SHP77 treated with DMSO at 0.1 percent for 48 hours (cell line): ENCODE measurements at regions not wholly inside any gene's neighbourhood (a gene's known extent, or its start where the extent isn't known, plus 50 kb on each side); places are given as distances from the start of the nearest gene placed in this dataset.
"Not testable (repeated sequence)": the region's sequence is repeated elsewhere in the genome, so short reads cannot be mapped to it uniquely, and the experiment has no call there.

ENCODE experiments used
- DNase-seq: peaks from one replicate; lab custom pipeline; 2025; lab: John Stamatoyannopoulos, UW

DNA sequence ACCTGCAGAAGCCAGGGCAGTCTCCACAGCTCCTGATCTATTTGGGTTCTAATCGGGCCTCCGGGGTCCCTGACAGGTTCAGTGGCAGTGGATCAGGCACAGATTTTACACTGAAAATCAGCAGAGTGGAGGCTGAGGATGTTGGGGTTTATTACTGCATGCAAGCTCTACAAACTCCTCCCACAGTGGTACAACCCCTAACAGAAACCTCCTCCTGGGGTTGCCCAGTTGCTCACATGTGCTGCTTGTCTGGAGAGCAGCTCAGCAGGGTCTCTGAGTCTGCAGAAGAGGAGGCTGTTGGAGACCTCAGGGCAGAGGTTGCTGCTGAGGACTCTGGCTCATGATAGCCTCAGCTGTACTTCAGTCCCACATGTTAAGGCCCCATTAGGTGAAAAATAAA is 1269.1 kb downstream of the RPIA start:
- DNase-seq, result not testable (repeated sequence)

DNA sequence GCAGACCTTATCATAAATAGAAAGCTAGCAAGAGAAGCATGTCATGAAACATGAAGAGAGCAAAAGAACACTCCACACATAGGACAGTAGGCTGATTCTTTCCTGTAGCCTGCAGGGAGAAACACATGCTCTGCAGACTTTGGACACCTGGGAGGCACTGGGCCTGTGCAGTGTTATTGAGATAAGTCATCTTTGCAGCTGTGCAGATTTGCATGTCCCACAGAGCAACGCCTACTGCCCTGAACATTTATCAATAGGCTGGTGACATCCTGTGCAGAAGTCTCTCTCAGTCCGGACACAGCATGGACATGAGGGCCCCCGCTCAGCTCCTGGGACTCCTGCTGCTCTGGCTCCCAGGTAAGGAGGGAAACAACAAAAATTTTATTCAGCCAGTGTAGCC is 1277.1 kb downstream of the RPIA start:
- DNase-seq, result not testable (repeated sequence)

DNA sequence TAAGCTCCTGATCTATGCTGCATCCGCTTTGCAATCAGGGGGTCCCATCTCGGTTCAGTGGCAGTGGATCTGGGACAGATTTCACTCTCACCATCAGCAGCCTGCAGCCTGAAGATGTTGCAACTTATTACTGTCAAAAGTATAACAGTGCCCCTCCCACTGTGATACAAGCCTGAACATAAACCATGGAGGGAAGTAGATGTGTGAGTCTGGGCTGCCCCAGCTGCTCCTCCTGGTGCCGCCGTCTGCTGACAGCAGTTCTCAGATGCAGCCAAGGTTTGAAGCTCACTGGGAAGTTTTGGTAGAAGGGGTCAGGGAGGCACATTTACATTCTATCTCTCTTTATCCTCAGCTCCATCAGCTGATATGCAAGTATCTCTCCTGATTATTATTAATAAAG is 1277.7 kb downstream of the RPIA start:
- not testable (repeated sequence) for DNase-seq

DNA sequence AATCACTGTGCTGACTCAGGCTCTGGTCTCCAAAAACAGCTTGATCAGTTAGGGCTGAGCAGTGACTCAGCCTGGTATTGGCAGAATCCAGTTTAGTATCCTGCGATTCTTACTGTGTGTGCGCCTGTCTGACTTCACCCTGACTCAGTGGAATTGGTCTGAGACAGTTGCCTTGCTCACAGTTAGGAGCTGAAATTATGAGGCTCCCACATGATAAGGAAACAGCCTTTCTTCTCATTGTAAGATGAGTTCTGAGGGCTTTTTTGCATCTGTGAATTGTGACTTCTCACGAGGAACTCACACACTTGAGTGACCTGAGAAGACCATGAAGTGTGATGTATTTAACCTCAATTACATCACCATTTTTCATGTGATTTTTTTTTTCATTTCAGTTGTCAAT is 1282.4 kb downstream of the RPIA start:
- DNase-seq, result not testable (repeated sequence)

DNA sequence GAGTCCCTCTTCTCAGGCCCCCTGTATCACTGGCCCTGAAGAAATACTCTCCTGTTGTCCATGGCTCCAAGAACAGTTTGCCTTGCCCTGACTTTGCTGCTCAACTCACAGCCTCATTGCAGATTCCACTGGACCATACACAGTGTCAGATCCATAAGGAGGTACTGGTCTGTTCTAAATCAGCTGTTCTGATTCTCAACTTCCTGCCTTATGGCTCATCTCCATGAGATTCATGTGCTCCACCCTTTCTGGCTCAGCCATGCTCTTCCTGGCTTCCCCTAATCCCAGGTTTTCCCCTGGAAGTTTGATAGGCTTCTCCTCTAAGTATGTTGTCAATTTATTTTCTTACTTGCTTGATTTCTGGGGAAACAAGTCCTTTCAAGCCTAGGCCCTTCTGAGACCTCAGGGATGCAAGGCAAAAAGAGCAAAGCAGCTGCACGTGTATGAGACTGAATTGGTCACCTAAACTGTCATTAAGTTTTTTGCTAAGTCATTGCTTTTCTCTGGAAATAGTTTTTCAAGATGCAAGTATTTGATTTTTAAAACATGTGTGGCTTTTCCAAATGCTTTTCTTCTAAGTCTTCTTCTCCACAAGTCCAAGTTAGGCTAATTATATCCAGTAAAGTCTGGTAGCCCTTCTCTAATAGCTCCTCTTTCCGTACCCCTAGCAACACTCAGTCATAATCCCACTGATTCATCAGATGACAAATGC is 1288.5 kb downstream of the RPIA start:
- DNase-seq, result not testable (repeated sequence)

DNA sequence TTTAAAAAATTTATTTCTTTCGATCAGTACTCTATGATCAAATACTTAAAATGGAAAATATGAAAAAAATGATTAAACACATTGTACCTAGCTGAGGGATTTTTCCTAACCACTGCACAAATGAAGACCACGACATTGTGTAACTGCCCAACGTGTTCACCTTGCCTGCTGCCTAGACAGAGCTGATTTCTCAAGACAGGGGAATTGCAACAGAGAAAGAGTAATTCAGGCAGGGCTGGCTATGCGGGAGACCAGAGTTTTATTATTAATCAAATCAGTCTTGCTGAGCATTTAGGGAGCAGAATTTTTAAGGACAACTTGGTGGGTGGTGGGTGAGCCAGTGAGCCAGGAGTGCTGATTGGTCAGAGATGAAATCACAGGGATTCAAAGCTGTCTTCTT is 1290.8 kb downstream of the RPIA start:
- DNase-seq, result not testable (repeated sequence)

DNA sequence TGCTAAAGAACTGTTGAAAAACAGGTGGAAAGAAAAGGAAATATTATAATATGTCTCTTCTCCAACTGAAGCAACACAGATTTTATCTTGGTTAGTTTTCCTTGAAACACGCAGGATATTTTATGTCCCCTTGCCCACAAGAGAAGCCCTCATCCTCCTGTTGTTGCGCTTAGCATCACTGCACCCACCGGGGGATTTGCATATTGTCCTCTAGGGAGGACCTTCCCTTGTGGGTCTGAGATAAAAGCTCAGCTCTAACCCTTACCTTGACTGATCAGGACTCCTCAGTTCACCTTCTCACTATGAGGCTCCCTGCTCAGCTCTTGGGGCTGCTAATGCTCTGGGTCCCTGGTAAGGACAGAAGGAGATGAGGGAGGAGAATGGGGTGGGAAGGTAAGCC is 1294.2 kb downstream of the RPIA start:
- DNase-seq, result not testable (repeated sequence)

DNA sequence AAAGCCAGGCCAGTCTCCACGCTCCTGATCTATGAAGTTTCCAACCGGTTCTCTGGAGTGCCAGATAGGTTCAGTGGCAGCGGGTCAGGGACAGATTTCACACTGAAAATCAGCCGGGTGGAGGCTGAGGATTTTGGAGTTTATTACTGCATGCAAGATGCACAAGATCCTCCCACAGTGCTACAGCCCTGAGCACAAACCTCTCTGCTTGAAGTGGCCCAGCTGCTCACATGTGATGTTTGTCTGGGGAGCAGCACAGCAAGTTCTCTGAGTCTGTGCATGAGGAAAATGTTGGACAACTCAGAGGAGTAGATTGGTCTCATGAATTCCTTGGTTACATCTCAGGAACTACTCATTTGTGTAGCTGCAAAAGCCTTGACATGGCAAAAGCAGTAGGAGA is 1295.1 kb downstream of the RPIA start:
- not testable (repeated sequence) for DNase-seq

DNA sequence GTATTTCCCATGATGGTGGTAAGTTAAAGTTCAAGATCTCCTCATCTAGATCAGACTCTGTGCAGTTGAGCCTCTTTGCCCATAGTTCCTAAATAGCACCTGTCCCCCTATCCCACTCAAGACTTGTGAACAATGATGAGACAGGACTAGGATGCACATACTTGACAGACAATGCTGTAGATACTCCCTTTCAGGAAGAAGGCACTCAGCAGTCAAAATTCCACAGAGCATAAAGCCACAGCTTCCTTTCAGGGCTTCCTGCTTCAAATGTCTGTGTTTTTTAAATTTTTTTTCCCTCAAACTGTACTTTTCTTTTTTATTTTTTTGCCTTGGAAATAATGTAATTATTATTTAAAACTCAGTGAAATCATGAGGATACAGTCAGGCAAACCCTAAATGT is 1305.3 kb downstream of the RPIA start:
- not testable (repeated sequence) for DNase-seq

DNA sequence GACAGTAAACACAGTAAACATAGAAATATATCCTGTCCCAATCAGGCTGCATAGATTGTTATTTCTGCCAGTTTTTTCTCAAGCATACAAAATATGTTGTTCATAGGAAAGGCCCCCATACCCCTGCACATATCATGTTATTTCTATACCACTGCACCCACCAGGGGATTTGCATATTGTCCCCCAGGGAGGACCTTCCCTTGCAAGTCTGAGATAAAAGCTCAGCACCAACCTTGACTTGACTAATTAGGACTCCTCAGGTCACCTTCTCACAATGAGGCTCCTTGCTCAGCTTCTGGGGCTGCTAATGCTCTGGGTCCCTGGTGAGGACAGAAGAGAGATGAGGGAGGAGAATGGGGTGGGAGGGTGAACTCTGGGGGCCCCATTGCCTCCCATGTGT is 1313.1 kb downstream of the RPIA start:
- DNase-seq, result not testable (repeated sequence)

DNA sequence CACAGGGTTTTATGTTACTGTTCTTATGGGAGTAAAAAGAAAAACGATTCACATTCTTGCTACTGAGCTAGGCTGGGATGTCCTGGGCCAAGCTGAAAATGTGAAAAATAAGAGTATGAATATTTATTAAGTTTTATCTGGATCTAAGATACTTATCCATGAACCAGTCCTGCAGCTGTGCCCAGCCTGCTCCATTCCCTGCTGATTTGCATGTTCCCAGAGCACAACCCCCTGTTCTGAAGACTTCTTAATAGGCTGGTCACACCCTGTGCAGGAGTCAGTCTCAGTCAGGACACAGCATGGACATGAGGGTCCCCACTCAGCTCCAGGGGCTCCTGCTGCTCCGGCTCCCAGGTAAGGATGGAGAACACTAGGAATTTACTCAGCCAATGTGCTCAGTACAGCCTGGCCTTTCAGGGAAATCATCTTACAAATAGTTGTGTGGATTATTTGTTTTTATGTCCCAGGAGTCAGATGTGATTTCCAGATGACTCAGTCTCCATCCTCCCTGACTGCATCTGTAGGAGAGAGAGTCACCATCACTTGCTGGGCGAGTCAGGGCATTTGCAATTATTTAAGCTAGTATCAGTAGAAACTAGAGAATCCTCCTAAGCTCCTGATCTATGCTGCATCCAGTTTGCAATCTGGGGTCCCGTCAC is 1319.1 kb downstream of the RPIA start:
- not testable (repeated sequence) for DNase-seq

DNA sequence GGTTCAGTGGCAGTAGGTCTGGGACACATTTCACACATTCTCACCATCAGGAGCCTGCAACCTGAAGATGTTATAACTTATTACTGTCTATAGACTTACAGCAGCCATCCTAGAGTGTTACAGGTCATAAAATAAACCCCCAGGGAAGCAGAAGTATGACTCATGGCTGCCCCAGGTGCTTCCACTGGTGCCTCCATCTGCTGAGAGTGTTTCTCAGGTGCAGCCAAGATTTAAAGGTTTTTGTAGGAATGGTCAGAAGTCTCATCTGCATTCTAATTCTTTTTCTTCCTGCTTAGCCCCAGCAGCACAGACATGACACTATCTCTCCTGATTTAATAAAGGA is 1319.6 kb downstream of the RPIA start:
- DNase-seq, result not testable (repeated sequence)

DNA sequence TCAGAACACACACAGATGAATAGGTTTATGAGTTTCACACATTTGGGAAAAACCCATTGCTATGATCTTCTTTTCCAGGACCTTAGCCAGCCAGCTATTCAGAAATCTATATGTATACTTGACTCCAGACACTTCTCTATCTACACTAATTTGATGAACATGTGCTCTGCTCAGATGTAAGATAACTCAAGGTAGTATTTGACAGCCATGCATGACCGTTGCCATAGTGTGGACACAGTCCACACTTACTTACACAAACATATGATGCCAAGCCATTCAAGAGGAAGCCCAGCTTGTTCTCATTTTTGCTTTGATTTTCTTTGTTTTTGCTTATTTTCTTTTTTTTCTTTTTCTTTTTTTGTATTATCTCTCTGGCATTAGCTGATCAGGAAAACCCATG is 1328.4 kb downstream of the RPIA start:
- not testable (repeated sequence) for DNase-seq

DNA sequence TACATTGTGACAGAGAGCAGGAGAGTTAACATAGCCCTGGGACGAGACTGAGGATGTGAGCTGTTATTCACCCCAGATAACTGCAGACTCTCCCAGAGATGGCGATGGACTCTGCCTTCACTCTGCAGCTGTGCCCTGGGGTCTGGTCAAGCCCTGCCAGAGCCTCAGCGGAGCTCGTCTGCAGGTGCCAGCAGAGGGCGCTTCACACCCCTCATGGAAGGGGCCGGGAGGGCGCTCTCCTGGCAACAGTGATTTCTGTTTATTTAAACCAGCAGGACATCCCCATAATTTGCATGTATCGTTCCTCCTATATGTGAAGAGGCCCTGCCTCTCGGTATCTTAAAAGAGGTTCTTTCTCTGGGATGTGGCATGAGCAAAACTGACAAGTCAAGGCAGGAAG is 1329.8 kb downstream of the RPIA start:
- not testable (repeated sequence) for DNase-seq

DNA sequence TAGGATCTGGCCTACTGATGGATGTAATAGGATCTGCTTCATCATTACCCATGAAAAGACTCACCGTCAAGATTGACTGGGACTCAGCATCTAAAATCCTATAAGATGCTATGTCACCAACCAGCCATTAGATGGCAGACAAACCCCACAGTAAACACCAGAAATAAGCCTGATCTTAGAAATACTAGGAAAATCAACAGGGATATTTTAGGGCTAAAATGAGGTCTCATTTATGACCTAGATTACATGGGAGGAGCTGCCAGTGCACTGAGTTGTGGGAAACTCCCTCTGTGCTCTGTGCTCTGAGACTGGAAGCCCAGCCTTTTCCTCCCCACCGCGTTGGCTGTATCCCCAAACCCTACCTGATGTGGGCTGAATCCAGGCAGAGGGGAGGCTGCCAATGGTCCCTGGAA is 1335.8 kb downstream of the RPIA start:
- DNase-seq, result not testable (repeated sequence)

DNA sequence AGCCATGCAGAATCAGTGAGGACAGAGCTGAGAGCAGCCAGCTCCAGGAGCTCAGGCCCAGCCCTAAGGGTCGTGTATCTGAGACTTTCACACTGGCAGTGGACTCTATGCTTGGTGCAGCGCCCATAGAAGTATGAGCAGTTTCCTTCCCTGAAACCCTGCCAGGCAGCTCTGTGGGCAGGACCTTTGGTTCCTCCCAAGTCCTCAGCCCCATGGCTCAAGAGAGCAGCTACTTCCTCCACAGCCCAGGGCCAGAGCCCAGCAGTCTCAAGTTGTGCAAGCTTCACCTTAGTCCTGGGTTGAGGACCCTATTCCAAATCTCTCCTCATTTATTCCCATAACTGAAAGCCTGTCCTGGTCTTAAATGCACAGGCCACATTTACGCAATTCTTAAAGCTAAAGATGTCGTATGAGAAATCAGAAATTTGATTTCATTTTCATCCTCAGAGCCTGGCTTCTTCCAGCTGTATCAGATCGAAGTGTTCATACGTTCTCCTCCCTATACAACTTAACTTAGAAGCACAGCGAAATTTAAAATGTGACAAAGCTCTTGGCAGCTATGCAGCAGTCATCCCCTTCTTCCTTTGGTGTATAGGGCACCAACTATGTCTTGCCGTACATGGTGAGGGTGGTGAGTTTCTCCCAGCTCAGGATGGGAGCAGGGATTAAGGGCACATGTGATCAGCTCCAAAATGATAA is 1337.1 kb downstream of the RPIA start:
- not testable (repeated sequence) for DNase-seq

DNA sequence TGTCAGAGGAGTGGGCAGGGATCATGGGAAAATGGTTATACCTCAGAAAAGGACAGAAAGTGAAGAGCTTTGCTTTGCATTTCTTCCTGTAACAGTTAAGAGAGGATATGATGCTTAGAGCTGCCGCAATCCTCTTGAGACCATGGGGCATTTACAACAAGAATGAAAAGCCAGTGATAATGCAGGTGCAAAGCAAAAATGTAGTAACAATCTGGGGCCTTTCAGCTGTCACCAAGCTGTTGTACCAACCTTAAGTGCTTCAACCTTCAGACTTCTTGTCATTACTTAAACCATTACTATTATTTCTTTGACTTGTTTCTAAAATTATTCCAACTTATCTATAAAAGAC is 1337.6 kb downstream of the RPIA start:
- not testable (repeated sequence) for DNase-seq

DNA sequence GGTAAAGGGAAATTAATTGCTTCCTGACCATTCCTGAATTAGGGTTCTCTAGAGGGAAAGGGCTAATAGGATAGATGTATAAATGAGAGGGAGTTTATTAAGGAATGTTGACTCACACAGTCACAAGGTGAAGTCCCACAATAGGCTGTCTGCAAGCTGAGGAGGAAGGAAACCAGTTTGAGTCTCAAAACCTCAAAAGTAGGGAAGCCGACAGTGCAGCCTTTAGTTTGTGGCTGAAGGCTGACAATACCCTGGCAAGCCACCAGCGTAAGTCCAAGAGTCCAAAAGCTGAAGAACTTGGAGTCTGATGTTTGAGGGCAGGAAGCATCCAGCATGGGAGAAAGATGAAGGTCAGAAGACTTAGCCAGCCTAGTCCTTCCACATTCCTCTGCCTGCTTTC is 1340.8 kb downstream of the RPIA start:
- not testable (repeated sequence) for DNase-seq

DNA sequence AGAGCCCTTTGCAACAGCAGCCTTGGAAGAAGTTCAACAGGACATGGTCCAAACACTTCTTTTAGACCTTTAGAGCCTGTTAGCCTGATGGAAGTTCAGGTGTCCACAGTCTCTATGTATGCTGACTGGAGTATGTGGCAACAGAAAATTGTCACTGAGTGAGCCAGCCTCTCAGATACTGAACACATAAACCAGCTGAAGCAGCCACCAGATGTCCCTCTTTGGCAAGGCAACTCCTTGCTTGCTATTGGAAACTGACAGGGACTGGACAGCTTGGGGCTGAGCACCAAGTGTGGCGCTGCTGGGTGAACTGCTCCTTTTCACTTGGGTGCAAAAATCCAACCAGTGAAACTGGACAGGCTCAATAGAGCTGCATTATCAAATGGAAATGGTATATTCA is 1344.9 kb downstream of the RPIA start:
- DNase-seq, result not testable (repeated sequence)

DNA sequence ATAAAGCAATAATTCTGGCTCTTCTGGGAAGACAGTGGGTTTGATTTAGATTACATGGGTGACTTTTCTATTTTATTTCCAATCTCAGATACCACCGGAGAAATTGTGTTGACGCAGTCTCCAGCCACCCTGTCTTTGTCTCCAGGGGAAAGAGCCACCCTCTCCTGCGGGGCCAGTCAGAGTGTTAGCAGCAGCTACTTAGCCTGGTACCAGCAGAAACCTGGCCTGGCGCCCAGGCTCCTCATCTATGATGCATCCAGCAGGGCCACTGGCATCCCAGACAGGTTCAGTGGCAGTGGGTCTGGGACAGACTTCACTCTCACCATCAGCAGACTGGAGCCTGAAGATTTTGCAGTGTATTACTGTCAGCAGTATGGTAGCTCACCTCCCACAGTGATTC is 1347.6 kb downstream of the RPIA start:
- not testable (repeated sequence) for DNase-seq

DNA sequence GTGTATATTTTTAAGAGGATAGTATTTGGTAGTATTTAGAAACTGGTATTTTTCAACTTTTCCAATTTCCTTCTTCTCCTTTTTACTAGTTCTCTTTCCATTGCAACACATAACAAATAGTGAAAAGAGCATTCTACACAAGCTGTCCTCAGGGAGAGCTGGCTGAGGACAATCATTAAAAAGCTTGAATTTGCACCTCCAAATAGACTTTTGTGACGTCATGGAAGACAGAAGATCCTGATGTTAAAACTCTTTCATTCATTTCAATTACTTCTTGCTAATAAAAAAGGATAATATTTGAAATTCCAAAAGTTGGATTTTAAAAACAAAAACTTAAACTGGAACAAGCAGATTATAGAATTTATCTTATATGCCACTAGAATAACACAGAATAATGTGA is 1356.3 kb downstream of the RPIA start:
- not testable (repeated sequence) for DNase-seq

DNA sequence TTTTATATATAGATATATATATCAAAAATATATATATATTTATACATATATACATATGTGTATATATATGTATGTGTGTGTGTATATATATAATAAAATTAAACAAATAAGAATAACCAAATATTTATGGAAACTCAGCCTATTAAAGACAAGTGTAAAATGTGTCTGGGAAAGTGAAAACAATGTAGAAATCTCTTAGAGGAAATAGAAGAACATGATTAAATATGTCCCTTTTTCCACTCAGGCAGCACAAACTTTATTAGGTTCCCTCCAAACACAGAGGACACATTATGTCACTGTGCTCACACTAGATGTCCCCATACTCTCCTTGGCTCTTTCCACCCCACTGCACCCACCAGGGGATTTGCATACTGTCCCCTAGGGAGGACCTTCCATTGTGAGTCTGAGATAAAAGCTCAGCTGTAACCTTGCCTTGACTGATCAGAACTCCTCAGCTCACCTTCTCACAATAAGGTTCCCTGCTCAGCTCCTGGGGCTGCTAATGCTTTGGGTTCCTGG is 1360.7 kb downstream of the RPIA start:
- not testable (repeated sequence) for DNase-seq
